Skin of body (tissue), 1 donor: ENCODE measurements at regions not wholly inside any gene's neighbourhood (a gene's known extent, or its start where the extent isn't known, plus 50 kb on each side); places are given as distances from the start of the nearest gene placed in this dataset.

Experiments used
- DNase-seq: peaks from one replicate; lab custom pipeline; 2025; lab: John Stamatoyannopoulos, UW

DNA sequence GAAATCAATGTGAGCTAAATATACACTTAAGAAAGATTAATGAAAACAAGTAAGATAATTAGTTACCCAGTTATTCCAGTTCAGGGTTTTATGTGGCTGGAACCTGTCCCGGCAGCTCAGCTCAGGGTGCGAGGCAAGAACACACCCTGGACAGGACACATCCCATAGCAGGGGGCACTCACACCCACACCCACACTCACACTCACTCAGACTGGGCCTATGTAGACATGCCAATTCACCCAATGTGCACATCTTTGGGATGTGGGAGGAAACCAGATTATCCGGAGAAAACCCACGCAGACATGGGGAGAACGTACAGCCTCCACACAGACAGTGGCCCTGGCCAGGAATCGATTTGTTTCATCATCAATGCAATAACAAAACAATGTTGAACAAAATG is 66.0 kb upstream of the TMCC3 start:
- no peak for DNase-seq

DNA sequence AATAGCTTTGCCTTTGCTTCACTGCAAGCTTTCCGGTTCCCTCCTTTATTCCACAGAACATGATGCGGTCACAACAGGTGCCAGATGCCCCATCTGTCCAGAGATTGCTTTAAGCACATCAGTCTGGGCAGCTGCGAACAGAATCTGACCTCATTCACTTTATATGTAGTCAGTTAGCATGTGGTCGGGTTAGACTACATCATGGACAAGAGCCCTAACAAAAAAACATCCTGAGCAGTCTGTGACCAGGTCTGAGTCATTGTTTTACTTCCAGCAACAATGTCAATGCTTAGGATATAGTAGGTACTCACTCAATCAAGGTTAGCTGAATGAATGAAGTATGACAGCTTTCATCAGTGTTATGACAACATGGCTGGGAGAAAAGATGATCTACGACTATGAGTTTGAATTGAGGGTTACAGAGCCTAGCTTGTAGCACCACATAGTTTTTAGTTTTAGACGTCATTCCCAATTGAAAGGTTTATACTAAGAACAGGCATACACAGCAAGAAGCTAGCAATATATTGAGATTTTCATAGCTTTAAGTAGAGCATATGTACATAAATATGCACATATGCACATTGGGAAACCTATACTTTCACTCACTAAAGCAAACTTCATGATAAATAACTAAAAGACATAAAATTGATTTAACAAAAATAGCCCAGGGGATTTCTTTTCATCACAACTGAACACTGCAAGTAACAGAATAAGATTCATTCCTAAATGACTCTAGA is 64.2 kb upstream of the TMCC3 start:
- peak; percentile 13 for DNase-seq

DNA sequence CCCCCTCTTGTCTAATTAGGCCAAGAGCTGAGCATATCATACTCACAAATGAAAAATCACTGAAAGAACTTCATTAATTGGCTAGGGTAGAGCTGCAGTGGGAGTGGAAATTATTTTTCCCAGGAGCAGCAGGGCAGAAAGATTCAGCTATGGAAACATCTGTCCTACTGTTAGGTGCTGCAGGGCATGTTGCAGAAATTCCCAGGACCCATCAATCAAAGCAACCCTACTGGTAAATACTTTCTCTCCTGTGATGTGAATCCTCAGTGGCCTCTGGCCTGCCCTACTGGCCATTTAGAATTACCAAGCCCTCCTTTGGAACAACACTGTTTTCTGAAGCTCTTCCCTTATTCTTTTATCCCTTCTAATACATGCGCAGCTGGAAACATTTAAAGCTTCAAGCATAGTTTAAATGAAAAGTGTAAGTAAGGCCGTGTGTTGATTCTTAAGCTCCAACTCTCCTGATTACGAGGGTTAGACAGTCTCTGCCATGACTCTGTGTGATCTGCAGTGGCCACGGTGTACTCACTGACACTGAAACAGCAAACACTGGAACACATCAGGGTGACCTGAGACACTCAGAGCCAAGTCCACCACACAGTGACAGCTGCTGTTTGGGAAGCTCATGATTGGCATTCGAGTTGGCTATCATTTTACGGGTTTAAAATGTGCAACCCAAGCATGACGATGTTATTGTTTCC is 62.6 kb upstream of the TMCC3 start:
- DNase-seq = peak; percentile 18

- DNase-seq = no peak
These were observed 60.6 kb upstream of the TMCC3 start for GRCh38 chr12:94710933-94711332.

GRCh38 chr12:94707892-94708291 is 57.5 kb upstream of the TMCC3 start:
- DNase-seq = peak; percentile 96

GRCh38 chr12:94707036-94707435 is 56.7 kb upstream of the TMCC3 start:
- no peak for DNase-seq

DNA sequence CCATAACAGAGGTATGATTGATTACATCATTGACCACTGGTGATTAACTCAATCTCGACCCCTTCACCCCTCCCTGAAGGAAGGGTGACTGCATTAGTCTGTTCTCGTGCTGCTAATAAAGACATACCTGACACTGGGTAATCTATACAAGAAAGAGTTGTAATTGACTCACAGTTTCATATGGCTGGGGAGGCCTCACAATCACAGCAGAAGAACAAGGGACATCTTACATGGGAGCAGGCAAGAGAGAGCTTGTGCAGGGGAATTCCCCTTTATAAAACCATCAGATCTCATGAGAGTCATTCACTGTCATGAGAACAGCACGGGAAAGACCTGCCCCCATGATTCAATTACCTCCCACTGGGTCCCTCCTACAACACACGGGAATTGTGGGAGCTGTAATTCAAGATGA is 55.9 kb upstream of the TMCC3 start:
- no peak for DNase-seq

- DNase-seq = no peak
These were observed 55.3 kb upstream of the TMCC3 start for GRCh38 chr12:94705676-94706075.

GRCh38 chr12:94704452-94705306 is 54.3 kb upstream of the TMCC3 start:
- peak; percentile 66 for DNase-seq

DNA sequence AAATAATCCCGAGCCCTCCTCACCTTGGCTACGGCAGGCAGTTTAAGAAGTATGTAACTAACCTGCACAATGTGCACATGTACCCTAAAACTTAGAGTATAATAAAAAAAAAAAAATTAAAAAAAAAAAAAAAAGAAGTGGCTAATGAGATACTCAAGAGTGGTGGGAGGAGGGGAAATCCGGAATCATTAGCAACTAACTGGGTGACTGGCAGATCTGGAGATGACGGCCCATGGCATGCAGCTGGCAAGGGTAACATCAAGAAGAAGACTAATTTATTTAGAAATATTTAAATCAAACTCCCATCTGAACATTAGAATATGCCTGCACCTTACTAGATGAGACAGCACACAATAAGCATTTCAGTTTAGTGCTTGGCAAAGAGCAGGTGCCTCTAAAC is 52.3 kb upstream of the TMCC3 start:
- DNase-seq = no peak

- no peak for DNase-seq
These were observed 51.4 kb upstream of the TMCC3 start for GRCh38 chr12:94701711-94702110.

- no peak for DNase-seq
These were observed 50.3 kb upstream of the TMCC3 start for GRCh38 chr12:94700662-94701061.
